ENCODE measurements at regions not wholly inside any gene's neighbourhood (a gene's known extent, or its start where the extent isn't known, plus 50 kb on each side); places are given as distances from the start of the nearest gene placed in this dataset.

- TF ChIP-seq BHLHE40 (IDR thresholded peaks at IDR 0.05; ENCODE audit: borderline replicate concordance) (no peak), FOXM1 (IDR thresholded peaks at IDR 0.05; ENCODE audit: borderline replicate concordance) (no peak), HDGF (IDR thresholded peaks at IDR 0.05; ENCODE audit: borderline replicate concordance) (no peak), PKNOX1 (IDR thresholded peaks at IDR 0.05) (no peak), SUZ12 (IDR thresholded peaks at IDR 0.05) (no peak), ELF4 (IDR thresholded peaks at IDR 0.05) (no peak), SP1 (IDR thresholded peaks at IDR 0.05) (no peak)
Observed at GRCh38 chr16:86186313-86186712, 287.4 kb downstream of the IRF8 start.
